ENCODE measurements at regions not wholly inside any gene's neighbourhood (a gene's known extent, or its start where the extent isn't known, plus 50 kb on each side); places are given as distances from the start of the nearest gene placed in this dataset.

DNA sequence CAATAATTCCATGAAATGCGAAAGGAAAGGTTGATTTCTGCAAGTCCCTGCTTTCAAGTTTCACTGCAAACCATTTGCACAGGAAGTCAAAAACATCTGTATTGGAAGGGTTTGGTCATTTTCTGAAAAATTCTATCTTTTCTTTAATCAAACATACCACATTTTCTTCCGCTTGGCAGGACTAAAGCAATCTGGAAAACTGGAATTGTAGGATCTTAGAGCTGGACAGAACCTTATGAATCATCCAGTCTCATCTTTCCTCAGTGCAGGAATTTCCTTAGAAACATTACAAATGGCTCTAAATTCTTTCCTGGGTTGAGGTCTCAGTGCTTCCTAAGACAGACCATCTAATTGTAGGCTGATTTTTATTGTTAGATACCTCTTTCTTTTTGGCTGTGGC is 111.5 kb upstream of the ELAC2 start:
- H3K4me3 ChIP-seq: no peak overlapping the region
- in situ Hi-C loops (cut with MboI; ENCODE audit: low pct_unique_long_range_greater_than_20kb in 2 of 9, low sequenced_read_pairs in 9 of 9, unreplicated experiment in 9 of 9): no loop called here
- H3K4me1 ChIP-seq (replicated peaks in 1 of 2): no peaks in the 10 kb centered on the region
- no peak overlapping the region for H3K27ac ChIP-seq
- WGBS, 10 experiments: 25 to 100% (median 94%) methylated on average over 1 to 2 of the region's 2 CpGs; no CpG with 5 or more reads in 3 of the 10 experiments
- ATAC-seq (replicated peaks in 6 of 8): no peak

DNA sequence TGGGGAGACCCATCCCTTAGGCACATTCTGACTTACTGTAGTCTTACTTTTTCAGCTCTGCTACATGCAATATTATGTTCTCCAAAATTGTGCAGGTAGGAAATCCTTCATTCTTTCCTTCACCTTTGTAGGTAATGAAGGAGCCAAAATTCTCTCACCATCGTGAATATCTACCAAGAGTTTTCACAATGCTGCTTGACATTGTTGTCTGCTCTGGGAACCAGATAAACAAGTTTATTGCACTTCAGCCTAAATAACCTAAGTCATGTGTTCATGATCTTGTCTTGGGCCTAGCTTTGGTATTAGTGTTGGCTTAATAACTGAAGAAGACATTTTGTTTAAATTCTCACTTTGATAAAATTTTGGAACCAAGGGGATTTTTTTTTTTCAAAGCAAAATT is 110.8 kb upstream of the ELAC2 start:
- 57 to 100% (median 100%) methylated on average over 1 of the region's 1 CpG; no CpG with 5 or more reads in 3 of the 10 experiments for WGBS, 10 experiments
- no peaks in the 10 kb centered on the region for H3K4me1 ChIP-seq (replicated peaks in 1 of 2)
- in situ Hi-C loops (cut with MboI; ENCODE audit: low pct_unique_long_range_greater_than_20kb in 2 of 9, low sequenced_read_pairs in 9 of 9, unreplicated experiment in 9 of 9): no loop called here
- no peak overlapping the region for H3K4me3 ChIP-seq
- no peak for ATAC-seq (replicated peaks in 6 of 8)
- no peak overlapping the region for H3K27ac ChIP-seq

DNA sequence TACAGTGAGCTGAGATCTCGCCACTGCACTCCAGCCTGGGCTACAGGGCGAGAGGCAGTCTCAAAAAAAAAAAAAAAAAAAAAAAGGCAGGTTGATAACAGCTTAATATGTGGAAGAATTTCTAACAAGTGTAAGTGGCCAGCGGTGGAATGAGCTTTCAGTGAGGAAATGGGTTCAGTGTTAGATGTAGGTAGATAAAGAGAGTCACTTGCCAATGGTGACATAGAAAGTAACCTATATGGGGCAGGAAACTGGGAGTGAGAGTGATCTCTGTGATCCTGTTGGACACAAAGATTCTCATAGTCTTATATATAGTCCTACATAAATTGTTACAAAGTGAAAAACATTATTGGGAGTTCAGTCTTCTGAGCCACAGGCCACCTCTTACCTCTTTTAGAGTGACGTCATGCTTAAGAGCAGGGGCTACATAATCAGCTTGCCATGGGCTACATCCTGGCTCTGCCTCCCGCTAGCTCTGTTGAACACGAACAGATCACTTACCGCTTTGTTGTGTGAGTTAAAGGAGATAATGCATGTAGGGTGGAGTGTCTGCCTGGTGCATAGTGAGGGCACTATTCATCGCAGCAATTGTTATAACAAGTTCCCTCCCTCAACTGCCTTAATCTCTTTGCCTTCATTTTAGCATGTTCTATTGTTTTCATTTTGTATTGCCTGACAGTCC is 110.2 kb upstream of the ELAC2 start:
- WGBS, 10 experiments: 62 to 100% (median 90%) methylated on average over 1 to 7 of the region's 8 CpGs
- no peaks in the 10 kb centered on the region for H3K4me1 ChIP-seq (replicated peaks in 1 of 2)
- ATAC-seq (replicated peaks in 6 of 8): no peak
- in situ Hi-C loops (cut with MboI; ENCODE audit: low pct_unique_long_range_greater_than_20kb in 2 of 9, low sequenced_read_pairs in 9 of 9, unreplicated experiment in 9 of 9): no loop called here
- H3K27ac ChIP-seq: no peak overlapping the region
- no peak overlapping the region for H3K4me3 ChIP-seq

DNA sequence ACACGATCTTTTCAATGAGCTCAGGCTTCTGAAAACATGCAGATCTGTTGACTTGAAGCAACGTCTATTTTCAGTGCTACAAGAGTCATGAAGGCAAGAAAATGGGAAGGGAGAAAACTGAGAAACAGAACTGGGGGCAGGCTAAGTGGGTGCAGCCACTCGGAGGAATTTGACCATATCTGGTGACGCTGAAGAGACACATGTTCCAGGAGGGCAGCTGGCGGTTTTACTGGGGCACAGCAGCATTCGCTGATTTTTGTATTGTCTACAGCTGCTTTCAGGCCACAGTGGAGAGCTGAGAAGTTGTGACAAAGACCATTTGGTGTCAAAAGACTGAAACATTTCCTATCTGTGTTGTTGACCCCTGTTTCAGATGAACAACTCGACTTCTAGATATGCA is 103.0 kb upstream of the ELAC2 start:
- H3K4me1 ChIP-seq (replicated peaks in 1 of 2): no peaks in the 10 kb centered on the region
- H3K27ac ChIP-seq: no peak overlapping the region
- no peak overlapping the region for H3K4me3 ChIP-seq
- WGBS, 10 experiments: 13 to 91% (median 66%) methylated on average over 1 to 7 of the region's 7 CpGs; no CpG with 5 or more reads in 2 of the 10 experiments
- in situ Hi-C loops (cut with MboI; ENCODE audit: low pct_unique_long_range_greater_than_20kb in 2 of 9, low sequenced_read_pairs in 9 of 9, unreplicated experiment in 9 of 9): no loop called here
- no peak for ATAC-seq (replicated peaks in 6 of 8)

DNA sequence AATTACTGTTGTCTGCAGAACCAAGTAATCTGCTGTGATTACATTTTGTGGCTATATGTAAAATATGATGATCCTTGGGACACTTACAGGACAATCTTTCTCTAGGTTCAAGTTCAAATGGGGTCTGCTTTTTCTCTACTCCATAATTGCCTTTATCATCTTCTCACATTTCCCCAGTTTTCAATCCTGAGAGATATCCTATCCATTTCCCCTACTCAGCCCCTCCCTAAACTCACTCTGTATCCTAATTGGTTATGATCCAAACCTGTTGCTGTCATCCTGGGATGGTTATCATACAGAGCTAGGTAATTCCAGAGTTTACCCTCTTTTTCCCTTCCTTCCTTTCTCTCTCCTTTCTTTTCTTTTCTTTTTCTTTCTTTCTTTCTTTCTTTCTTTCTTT is 100.5 kb upstream of the ELAC2 start:
- no peak overlapping the region for H3K27ac ChIP-seq
- in situ Hi-C loops (cut with MboI; ENCODE audit: low pct_unique_long_range_greater_than_20kb in 2 of 9, low sequenced_read_pairs in 9 of 9, unreplicated experiment in 9 of 9): no loop called here
- H3K4me1 ChIP-seq (replicated peaks in 1 of 2): peaks cover 4 to 6% of the 10 kb centered on the region in 2 donors
- ATAC-seq (replicated peaks in 6 of 8): no peak
- no peak overlapping the region for H3K4me3 ChIP-seq

DNA sequence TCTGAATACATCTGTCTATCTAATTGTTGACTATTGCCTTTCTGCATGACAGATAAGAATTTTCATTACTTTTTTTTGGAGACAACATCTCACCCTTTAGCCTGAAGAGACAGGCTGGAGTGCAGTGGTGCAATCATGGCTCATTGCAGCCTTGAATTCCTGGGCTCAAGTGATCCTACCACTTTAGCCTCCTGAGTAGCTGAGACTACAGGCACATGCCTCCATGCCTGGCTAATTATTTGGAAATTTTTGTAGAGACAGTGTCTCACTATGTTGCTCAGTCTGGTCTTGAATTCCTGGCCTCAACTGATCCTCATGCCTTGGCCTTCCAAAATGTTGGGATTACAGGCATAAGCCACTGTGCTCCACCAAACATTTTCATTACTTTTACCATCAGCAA is 99.8 kb upstream of the ELAC2 start:
- peaks cover 4 to 6% of the 10 kb centered on the region in 2 donors for H3K4me1 ChIP-seq (replicated peaks in 1 of 2)
- H3K4me3 ChIP-seq: no peak overlapping the region
- H3K27ac ChIP-seq: no peak overlapping the region
- in situ Hi-C loops (cut with MboI; ENCODE audit: low pct_unique_long_range_greater_than_20kb in 2 of 9, low sequenced_read_pairs in 9 of 9, unreplicated experiment in 9 of 9): no loop called here
- ATAC-seq (replicated peaks in 6 of 8): no peak

DNA sequence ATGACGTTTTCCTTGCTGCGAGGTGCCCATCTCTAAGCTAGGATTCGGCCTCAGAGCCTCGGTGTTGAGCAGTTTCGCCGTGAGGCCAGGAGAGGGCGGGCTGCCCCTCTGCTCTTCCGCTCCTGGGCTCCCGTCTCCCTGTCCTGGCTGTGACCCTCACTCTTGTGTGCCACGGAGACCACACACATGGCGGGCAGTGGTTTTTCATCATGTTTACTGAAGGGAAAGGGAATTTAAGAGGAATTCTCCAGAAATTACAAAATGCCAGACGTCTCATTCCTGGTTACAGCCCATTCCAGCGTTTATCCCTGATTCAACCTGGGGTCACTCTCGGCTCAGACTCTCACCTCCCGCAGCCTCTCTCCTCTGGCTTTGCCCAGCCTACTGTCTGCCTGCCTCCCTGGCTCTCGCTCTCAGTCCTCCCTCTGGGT is 96.8 kb upstream of the ELAC2 start:
- in situ Hi-C loops (cut with MboI; ENCODE audit: low pct_unique_long_range_greater_than_20kb in 2 of 9, low sequenced_read_pairs in 9 of 9, unreplicated experiment in 9 of 9): no loop called here
- ATAC-seq (replicated peaks in 6 of 8): peak; percentile 97 to 100 (median 99)
- H3K4me3 ChIP-seq: peak overlapping the region in 1 of 5 donors; percentile 7
- H3K27ac ChIP-seq: no peak overlapping the region
- WGBS, 10 experiments: 0 to 38% (median 3%) methylated on average over 1 to 11 of the region's 16 CpGs; no CpG with 5 or more reads in 2 of the 10 experiments
- peaks cover 4 to 6% of the 10 kb centered on the region in 2 donors for H3K4me1 ChIP-seq (replicated peaks in 1 of 2)

DNA sequence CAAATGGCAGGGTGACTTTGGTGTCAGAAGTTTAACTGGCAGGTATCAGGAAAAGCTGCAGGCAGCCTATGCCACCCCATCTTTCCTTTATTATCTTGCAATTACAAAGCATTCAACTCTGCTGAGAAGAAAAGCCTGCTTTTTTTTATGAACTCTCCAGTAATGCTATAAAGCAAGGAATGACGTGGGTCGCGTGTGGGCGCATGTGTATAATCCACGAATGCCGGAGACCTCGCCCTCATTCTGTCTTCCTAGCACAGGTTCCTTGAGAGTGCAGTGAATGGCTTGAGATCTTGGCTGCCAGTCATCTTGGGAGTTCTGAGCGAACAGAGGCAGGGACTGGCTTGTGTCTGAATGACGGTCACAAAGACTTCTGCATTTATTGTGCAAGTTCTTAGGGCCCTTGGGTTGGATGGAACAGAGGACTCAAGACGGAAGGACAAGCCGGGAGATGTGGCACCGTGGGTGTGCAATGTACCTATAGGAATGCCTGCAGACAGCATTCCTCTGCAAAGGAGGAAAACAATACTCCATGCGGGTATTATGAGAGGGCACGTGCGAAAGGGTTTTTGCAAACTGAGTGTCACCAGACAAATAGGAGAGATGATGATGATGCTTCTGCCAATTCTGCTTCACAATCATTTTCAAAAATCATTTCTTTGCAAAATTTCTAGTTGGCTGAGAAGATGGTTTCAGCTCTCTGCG is 96.1 kb upstream of the ELAC2 start:
- no peak overlapping the region for H3K27ac ChIP-seq
- in situ Hi-C loops (cut with MboI; ENCODE audit: low pct_unique_long_range_greater_than_20kb in 2 of 9, low sequenced_read_pairs in 9 of 9, unreplicated experiment in 9 of 9): no loop called here
- WGBS, 10 experiments: 32 to 90% (median 59%) methylated on average over 1 to 13 of the region's 16 CpGs
- no peak for ATAC-seq (replicated peaks in 6 of 8)
- H3K4me3 ChIP-seq: no peak overlapping the region
- H3K4me1 ChIP-seq (replicated peaks in 1 of 2): peaks cover 4 to 6% of the 10 kb centered on the region in 2 donors

DNA sequence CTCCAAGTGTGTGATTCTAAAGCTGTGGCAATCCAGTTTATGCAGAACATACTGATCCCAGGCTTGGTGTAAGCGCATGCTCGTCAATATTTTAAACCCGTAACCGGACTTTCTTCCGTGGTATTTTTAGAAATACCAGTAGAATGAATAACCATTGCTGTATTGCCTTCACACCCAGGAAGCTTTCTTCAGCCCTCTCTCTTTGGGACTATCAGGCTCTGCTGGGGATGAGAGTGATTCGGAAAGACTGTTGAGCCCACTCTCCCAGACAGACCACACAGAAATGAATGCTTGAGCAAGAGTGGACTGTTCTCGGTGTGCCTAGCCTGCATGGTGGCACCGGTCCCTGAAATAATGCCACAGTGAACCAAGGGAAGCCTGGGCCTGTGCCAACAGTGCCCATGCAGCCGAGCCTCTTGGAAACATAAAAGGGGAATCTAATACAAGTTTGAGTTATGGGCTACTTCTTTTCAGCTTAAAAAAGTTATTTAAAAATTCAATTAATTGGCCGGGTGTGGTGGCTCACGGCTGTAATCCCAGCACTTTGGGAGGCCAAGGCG is 89.9 kb upstream of the ELAC2 start:
- Histone ChIP-seq H3K27ac (no peak overlapping the region), H3K4me1 (replicated peaks in 1 of 2) (no peaks in the 10 kb centered on the region), H3K4me3 (no peak overlapping the region)
- no peak for ATAC-seq (replicated peaks in 6 of 8)
- in situ Hi-C loops (cut with MboI; ENCODE audit: low pct_unique_long_range_greater_than_20kb in 2 of 9, low sequenced_read_pairs in 9 of 9, unreplicated experiment in 9 of 9): no loop called here
- WGBS, 10 experiments: 45 to 99% (median 80%) methylated on average over 3 to 12 of the region's 12 CpGs; no CpG with 5 or more reads in 2 of the 10 experiments

DNA sequence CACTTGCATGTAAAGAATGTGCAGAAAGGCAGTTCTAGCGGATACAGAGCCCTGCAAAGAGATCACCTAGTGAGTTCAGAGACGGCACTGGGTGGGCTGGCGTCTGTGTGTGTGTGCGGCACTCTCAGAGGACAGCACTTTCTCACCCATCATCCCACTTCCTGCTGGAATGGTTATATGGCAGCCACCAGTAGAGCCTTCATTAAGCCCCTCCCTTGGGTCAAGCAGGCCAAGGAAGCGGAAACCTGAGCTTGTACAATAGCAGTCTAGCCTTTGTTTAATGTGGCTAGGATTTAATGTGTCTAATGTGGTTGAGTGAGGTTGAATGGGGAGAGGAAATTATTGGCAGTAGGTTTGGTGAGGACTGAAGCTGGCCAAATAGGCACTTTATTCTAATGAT is 88.3 kb upstream of the ELAC2 start:
- Histone ChIP-seq H3K4me3 (no peak overlapping the region), H3K27ac (no peak overlapping the region), H3K4me1 (replicated peaks in 1 of 2) (no peaks in the 10 kb centered on the region)
- 83 to 100% (median 86%) methylated on average over 1 to 4 of the region's 5 CpGs; no CpG with 5 or more reads in 5 of the 10 experiments for WGBS, 10 experiments
- no peak for ATAC-seq (replicated peaks in 6 of 8)
- in situ Hi-C loops (cut with MboI; ENCODE audit: low pct_unique_long_range_greater_than_20kb in 2 of 9, low sequenced_read_pairs in 9 of 9, unreplicated experiment in 9 of 9): no loop called here

DNA sequence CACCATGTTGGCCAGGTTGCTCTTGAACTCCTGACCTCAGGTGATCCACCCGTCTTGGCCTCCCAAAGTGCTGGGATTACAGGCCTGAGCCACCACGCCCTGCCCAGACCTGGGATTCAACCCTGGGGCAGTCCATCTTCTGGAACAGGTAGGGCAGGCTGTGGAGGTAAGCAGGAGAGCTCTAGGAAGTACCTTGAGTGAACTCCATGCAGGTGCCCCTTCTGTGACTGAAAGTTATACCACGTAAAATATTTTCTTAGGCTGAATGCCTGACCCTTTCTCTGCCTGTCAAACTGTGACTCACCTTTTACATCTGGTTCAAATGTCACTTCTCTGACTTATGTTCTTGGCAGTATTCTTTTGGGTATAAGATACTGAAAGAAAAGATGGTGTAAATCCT is 86.7 kb upstream of the ELAC2 start:
- no peak for ATAC-seq (replicated peaks in 6 of 8)
- no peak overlapping the region for H3K4me3 ChIP-seq
- in situ Hi-C loops (cut with MboI; ENCODE audit: low pct_unique_long_range_greater_than_20kb in 2 of 9, low sequenced_read_pairs in 9 of 9, unreplicated experiment in 9 of 9): no loop called here
- no peak overlapping the region for H3K27ac ChIP-seq
- WGBS, 10 experiments: 0 to 100% (median 88%) methylated on average over 1 to 2 of the region's 3 CpGs; no CpG with 5 or more reads in 5 of the 10 experiments
- no peaks in the 10 kb centered on the region for H3K4me1 ChIP-seq (replicated peaks in 1 of 2)

DNA sequence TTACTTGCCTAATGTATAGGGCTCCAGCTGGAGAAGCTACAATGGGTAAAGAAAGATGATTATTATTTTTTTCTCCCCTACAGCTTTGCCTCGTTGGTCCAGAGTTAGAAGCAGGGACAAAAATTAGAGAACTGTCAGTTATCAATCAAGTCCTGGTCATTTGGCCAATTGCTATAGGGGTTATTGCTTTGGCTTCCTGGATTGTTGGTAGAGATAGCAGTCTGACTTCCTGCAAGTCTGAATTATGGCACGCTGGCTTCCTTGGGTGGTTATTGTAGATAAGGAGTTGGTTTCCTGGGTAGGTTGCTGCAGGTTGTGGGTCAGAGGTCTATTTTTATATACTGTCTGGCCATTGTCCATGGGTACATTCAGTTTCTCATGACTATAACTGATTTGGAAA is 84.7 kb upstream of the ELAC2 start:
- peaks cover 0 to 3% of the 10 kb centered on the region in 2 donors for H3K4me1 ChIP-seq (replicated peaks in 1 of 2)
- WGBS, 10 experiments: 10 to 100% (median 66%) methylated on average over 1 to 2 of the region's 2 CpGs
- no peak overlapping the region for H3K27ac ChIP-seq
- in situ Hi-C loops (cut with MboI; ENCODE audit: low pct_unique_long_range_greater_than_20kb in 2 of 9, low sequenced_read_pairs in 9 of 9, unreplicated experiment in 9 of 9): no loop called here
- ATAC-seq (replicated peaks in 6 of 8): no peak
- no peak overlapping the region for H3K4me3 ChIP-seq

DNA sequence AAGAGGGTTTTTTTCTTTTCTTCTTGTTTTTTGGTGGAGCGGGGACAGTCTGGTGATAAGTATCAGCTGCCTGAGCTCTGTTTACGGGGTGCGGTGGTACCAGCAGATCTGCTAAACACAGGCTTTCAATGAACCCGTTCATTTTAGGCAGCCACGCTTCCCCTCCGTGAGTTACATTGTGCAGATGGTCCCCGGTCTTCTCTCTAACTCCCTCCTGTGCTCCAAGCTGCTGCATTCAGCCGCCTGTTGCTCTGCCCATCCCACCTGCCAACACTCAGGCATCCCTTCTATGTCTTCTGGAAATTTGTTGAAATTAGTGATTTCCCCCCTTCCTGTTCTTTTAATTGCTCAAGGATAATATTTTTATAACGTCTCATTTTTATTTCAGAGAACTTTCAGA is 82.1 kb upstream of the ELAC2 start:
- peaks cover 0 to 3% of the 10 kb centered on the region in 2 donors for H3K4me1 ChIP-seq (replicated peaks in 1 of 2)
- no peak overlapping the region for H3K27ac ChIP-seq
- H3K4me3 ChIP-seq: no peak overlapping the region
- in situ Hi-C loops (cut with MboI; ENCODE audit: low pct_unique_long_range_greater_than_20kb in 2 of 9, low sequenced_read_pairs in 9 of 9, unreplicated experiment in 9 of 9): no loop called here
- 68 to 95% (median 80%) methylated on average over 3 to 9 of the region's 9 CpGs for WGBS, 10 experiments
- no peak for ATAC-seq (replicated peaks in 6 of 8)

Data from motor neuron (in vitro differentiated cells).